ENCODE measurements at regions not wholly inside any gene's neighbourhood (a gene's known extent, or its start where the extent isn't known, plus 50 kb on each side); places are given as distances from the start of the nearest gene placed in this dataset.

GRCh38 chr6:74734901-74735300 lies 471.0 kb downstream of the COL12A1 start:
- TF ChIP-seq CTCF (conservative IDR thresholded peaks at IDR 0.05; ENCODE audit: low read length): no peak
- no peak overlapping the region for H3K4me3 ChIP-seq (ENCODE audit: low read length)
- peak; percentile 51 for DNase-seq (ENCODE audit: low read depth)

GRCh38 chr6:74733830-74734620 lies 471.8 kb downstream of the COL12A1 start:
- TF ChIP-seq CTCF (conservative IDR thresholded peaks at IDR 0.05; ENCODE audit: low read length): no peak
- no peak overlapping the region for H3K4me3 ChIP-seq (ENCODE audit: low read length)
- DNase-seq (ENCODE audit: low read depth): peak; percentile 89

- DNase-seq (ENCODE audit: low read depth): peak; percentile 89
- H3K4me3 ChIP-seq (ENCODE audit: low read length): no peak overlapping the region
- TF ChIP-seq CTCF (conservative IDR thresholded peaks at IDR 0.05; ENCODE audit: low read length): no peak
Observed at GRCh38 chr6:74731931-74732330, 473.9 kb downstream of the COL12A1 start.

GRCh38 chr6:74731204-74731603 lies 474.6 kb downstream of the COL12A1 start:
- no peak overlapping the region for H3K4me3 ChIP-seq (ENCODE audit: low read length)
- no peak for TF ChIP-seq CTCF (conservative IDR thresholded peaks at IDR 0.05; ENCODE audit: low read length)
- no peak for DNase-seq (ENCODE audit: low read depth)

GRCh38 chr6:74720923-74721322 lies 484.9 kb downstream of the COL12A1 start:
- TF ChIP-seq CTCF (conservative IDR thresholded peaks at IDR 0.05; ENCODE audit: low read length): no peak
- no peak for DNase-seq (ENCODE audit: low read depth)
- no peak overlapping the region for H3K4me3 ChIP-seq (ENCODE audit: low read length)

- TF ChIP-seq CTCF (conservative IDR thresholded peaks at IDR 0.05; ENCODE audit: low read length): no peak
- no peak overlapping the region for H3K4me3 ChIP-seq (ENCODE audit: low read length)
- peak; percentile 57 for DNase-seq (ENCODE audit: low read depth)
Observed at GRCh38 chr6:74717591-74717990, 488.3 kb downstream of the COL12A1 start.

- peak; percentile 46 for DNase-seq (ENCODE audit: low read depth)
- TF ChIP-seq CTCF (conservative IDR thresholded peaks at IDR 0.05; ENCODE audit: low read length): no peak
- H3K4me3 ChIP-seq (ENCODE audit: low read length): no peak overlapping the region
Observed at GRCh38 chr6:74715355-74716085, 490.3 kb downstream of the COL12A1 start.

Data from AG10803 (cell line).